HEK293T (cell line): ENCODE measurements at regions not wholly inside any gene's neighbourhood (a gene's known extent, or its start where the extent isn't known, plus 50 kb on each side); places are given as distances from the start of the nearest gene placed in this dataset.

ENCODE experiments used
- FOXK2 ChIP-seq: fragments of 450-650 bp; IDR thresholded peaks from 2 replicates; pipeline ENCODE4 v1.6.1; 2016; ENCODE audit warnings: mild to moderate bottlenecking
- FOXM1 ChIP-seq: fragments of 450-650 bp; IDR thresholded peaks from 2 replicates; pipeline ENCODE4 v1.6.1; 2017; ENCODE audit warnings: mild to moderate bottlenecking, borderline replicate concordance
- SP1 ChIP-seq: fragments of 450-650 bp; IDR thresholded peaks from 2 replicates; pipeline ENCODE4 v1.6.1; 2017
- ZNF384 ChIP-seq: fragments of 450-650 bp; IDR thresholded peaks from 2 replicates; pipeline ENCODE4 v1.6.1; 2016

- TF ChIP-seq SP1, result no peak
- TF ChIP-seq FOXK2, result no peak
- TF ChIP-seq ZNF384, result no peak
- TF ChIP-seq FOXM1, result no peak
Measured at GRCh38 chr9:12993466-12993865, 218.6 kb downstream of the LURAP1L start.
